ENCODE measurements at regions not wholly inside any gene's neighbourhood (a gene's known extent, or its start where the extent isn't known, plus 50 kb on each side); places are given as distances from the start of the nearest gene placed in this dataset.

- no peak for TF ChIP-seq CTCF (IDR thresholded peaks at IDR 0.05)
- TF ChIP-seq POLR2A (IDR thresholded peaks at IDR 0.05) = no peak
Measured at GRCh38 chr12:87047691-87048090, 791.5 kb upstream of the MGAT4C start.
